ENCODE measurements at regions not wholly inside any gene's neighbourhood (a gene's known extent, or its start where the extent isn't known, plus 50 kb on each side); places are given as distances from the start of the nearest gene placed in this dataset.

- no peak for FAIRE-seq
Measured at GRCh38 chr5:15374886-15375285, 125.1 kb upstream of the FBXL7 start.

More at GRCh38 chr5:15374886-15375285, 125.1 kb upstream of the FBXL7 start:
- no peak overlapping the region for H2BK120ac ChIP-seq (replicated peaks; ENCODE audit: low read depth, low read length)
- no peaks in the 10 kb centered on the region for H3K36me3 ChIP-seq (ENCODE audit: control insufficient read depth in 2 of 4, insufficient read depth in 4 of 4, low read length in 3 of 4)
- H3K9ac ChIP-seq (replicated peaks in 1 of 4; ENCODE audit: extremely low read depth in 1 of 4, low read depth in 3 of 4, low read length in 3 of 4), result no peak overlapping the region
- no peak overlapping the region for H3K56ac ChIP-seq (replicated peaks; ENCODE audit: insufficient read length, low read depth, low read length)
- H3K27me3 ChIP-seq (replicated peaks in 1 of 4; ENCODE audit: control insufficient read depth in 3 of 4, extremely low read depth in 1 of 4, insufficient read depth in 3 of 4, low read length in 3 of 4), result no peaks in the 10 kb centered on the region
- no peak overlapping the region for H3K4ac ChIP-seq (replicated peaks; ENCODE audit: insufficient read length, low read depth, low read length)
- no peaks in the 10 kb centered on the region for H3K4me1 ChIP-seq (replicated peaks in 1 of 4; ENCODE audit: control insufficient read depth in 3 of 4, insufficient read depth in 4 of 4, low read length in 3 of 4)
- H3K23me2 ChIP-seq (ENCODE audit: low read depth, low read length), result no peaks in the 10 kb centered on the region
- no peak overlapping the region for H2BK15ac ChIP-seq (ENCODE audit: low read length)
- no peaks in the 10 kb centered on the region for H4K20me1 ChIP-seq (replicated peaks in 1 of 2; ENCODE audit: control insufficient read depth in 1 of 2, insufficient read depth in 2 of 2, low read length in 2 of 2)
- no peak overlapping the region for H2BK20ac ChIP-seq (ENCODE audit: low read length)
- ChIA-PET POLR2A (ENCODE audit: partially characterized antibody) (no interaction called here), CTCF (ENCODE audit: partially characterized antibody) (interaction anchor here (1.0 to 1.7 kb wide), 2 partner anchors 9 to 90 kb away, joined by 3 to 4 read pairs; no protein-coding TSS in a partner anchor)
- H2AFZ ChIP-seq (ENCODE audit: low read length), result 0 out of 2 replicates have a peak overlapping the region, but pooled peaks have one; percentile 51
- DNase-seq (ENCODE audit: low read depth in 1 of 2, low spot score in 2 of 2), result no peak
- no peak overlapping the region for H3K4me3 ChIP-seq (ENCODE audit: extremely low read depth in 1 of 4, insufficient read depth in 2 of 4, low read depth in 3 of 4, low read length in 4 of 4)
- H3K14ac ChIP-seq (ENCODE audit: insufficient read length), result no peak overlapping the region
- H2BK5ac ChIP-seq (ENCODE audit: low read depth, low read length), result no peak overlapping the region
- H3K4me2 ChIP-seq (ENCODE audit: insufficient read depth in 1 of 2, low read depth in 2 of 2, low read length in 2 of 2), result no peak overlapping the region
- no peak overlapping the region for H3K27ac ChIP-seq (ENCODE audit: low read depth, low read length)
- no peak overlapping the region for H4K8ac ChIP-seq (ENCODE audit: extremely low read depth, insufficient read depth, low read length)
- H3K79me1 ChIP-seq (ENCODE audit: low read depth, low read length), result no peaks in the 10 kb centered on the region
- H3K79me2 ChIP-seq (ENCODE audit: control insufficient read depth in 1 of 2, insufficient read depth in 2 of 2, low read length in 2 of 2), result no peaks in the 10 kb centered on the region
- H3K9me3 ChIP-seq (ENCODE audit: insufficient read depth in 2 of 2, low read depth in 1 of 2, low read length in 1 of 2), result no peaks in the 10 kb centered on the region
- no peak overlapping the region for H2AK5ac ChIP-seq (ENCODE audit: low read depth, low read length)
- TF ChIP-seq YY1 (IDR thresholded peaks at IDR 0.05; ENCODE audit: low read depth, low read length), result no peak
- no peak for TF ChIP-seq POU5F1 (IDR thresholded peaks at IDR 0.05; ENCODE audit: low read depth, low read length)
- TF ChIP-seq POLR2A (IDR thresholded peaks at IDR 0.05; ENCODE audit: control extremely low read depth in 1 of 2, low read depth in 2 of 2, low read length in 2 of 2), result no peak
- no peak for TF ChIP-seq CTCF (IDR thresholded peaks at IDR 0.05; ENCODE audit: control extremely low read depth in 1 of 3, insufficient read depth in 1 of 3, low read depth in 1 of 3, low read length in 3 of 3)
- no peak for TF ChIP-seq CHD2 (IDR thresholded peaks at IDR 0.05; ENCODE audit: low read length)
- no peak for TF ChIP-seq MAFK (IDR thresholded peaks at IDR 0.05; ENCODE audit: low read depth, low read length)
- TF ChIP-seq NANOG (IDR thresholded peaks at IDR 0.05; ENCODE audit: insufficient read depth, low read depth, low read length, poor library complexity, severe bottlenecking), result no peak
- TF ChIP-seq RBBP5 (IDR thresholded peaks at IDR 0.05; ENCODE audit: borderline replicate concordance, low read depth, low read length), result no peak
- TF ChIP-seq KDM1A (IDR thresholded peaks at IDR 0.05; ENCODE audit: borderline replicate concordance, low read length), result no peak
- no peak for TF ChIP-seq EGR1 (IDR thresholded peaks at IDR 0.05; ENCODE audit: borderline replicate concordance, low read depth, low read length)
- no peak for TF ChIP-seq BACH1 (IDR thresholded peaks at IDR 0.05; ENCODE audit: low read length)
- H4K91ac ChIP-seq (replicated peaks; ENCODE audit: insufficient read length, low read length), result no peak overlapping the region
- no peak overlapping the region for H3K23ac ChIP-seq (ENCODE audit: insufficient read length)
- H3K18ac ChIP-seq (ENCODE audit: extremely low read depth, low read length), result no peak overlapping the region
- H4K5ac ChIP-seq (ENCODE audit: insufficient read length, low read depth, low read length), result no peak overlapping the region
- H2BK12ac ChIP-seq (ENCODE audit: low read depth, low read length), result no peak overlapping the region

All from H1 (cell line).